ENCODE measurements at regions not wholly inside any gene's neighbourhood (a gene's known extent, or its start where the extent isn't known, plus 50 kb on each side); places are given as distances from the start of the nearest gene placed in this dataset.
"Not testable (repeated sequence)": the region's sequence is repeated elsewhere in the genome, so short reads cannot be mapped to it uniquely, and the experiment has no call there.

DNA sequence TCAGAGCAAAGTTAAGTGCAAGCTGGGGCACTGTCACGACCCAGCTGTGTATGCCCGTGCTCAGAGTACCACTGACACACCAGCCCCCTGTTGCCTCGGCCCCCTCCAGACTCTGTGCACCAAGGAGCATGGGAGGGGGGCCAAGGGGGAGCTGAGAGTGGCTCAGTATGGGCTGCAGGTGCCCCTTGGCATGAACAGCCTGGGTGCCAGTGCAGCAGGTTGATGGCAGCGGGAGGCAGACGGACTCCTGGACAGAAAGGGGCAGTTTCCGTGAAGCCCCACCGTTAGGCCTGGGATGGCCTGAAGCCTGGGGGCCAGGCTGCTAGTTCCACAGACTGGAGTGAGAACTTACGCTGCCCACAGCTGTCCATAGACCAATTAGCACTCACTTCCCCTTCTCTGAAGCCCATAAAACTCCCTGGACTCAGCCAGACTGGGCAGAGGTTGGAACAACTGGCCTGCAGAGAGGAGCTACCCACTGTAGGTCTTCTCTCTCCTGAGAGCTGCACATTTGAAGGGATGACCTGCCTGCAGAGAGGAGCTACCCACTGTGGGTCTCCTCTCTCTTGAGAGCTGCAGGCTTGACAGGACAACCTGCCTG lies 182.8 kb downstream of the DEPDC1B start:
- no peak for DNase-seq

DNA sequence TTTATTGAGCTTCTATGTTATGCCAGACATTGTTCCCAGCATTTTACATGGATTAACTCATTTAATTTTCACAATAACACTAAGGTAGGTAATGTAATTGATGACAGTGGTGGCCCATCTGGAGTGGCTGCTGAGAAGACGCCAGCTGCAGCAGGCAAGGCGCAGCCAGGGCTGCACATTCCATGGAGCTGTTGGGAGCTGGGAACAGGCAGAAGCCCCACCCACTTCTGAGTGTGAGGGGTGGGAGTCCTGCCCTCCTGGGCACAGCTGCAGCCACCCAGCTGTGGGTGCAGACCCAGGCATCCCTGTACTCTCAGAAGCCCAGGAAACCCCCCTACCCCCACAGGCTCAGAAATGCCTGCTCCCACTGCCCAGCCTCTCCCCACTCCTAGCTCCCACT lies 183.3 kb downstream of the DEPDC1B start:
- no peak for DNase-seq

DNA sequence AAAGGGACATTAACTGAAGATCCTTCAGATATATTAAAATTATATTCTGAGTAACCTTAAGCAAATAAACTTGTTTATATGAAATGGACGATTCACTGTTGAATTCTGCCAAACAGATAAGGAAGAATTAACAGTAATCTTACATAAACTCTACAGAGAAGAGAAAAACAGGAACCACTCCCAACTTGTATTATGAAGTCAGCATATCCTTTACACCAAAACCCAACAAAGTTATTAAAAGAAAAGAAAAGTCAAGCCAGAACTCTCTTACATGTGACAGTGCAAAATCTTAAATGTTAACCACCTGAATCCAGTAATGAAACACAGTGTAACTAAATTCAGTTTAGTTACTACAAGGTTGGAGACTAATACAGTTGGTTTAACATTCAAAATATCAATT lies 185.8 kb downstream of the DEPDC1B start:
- no peak for DNase-seq

DNA sequence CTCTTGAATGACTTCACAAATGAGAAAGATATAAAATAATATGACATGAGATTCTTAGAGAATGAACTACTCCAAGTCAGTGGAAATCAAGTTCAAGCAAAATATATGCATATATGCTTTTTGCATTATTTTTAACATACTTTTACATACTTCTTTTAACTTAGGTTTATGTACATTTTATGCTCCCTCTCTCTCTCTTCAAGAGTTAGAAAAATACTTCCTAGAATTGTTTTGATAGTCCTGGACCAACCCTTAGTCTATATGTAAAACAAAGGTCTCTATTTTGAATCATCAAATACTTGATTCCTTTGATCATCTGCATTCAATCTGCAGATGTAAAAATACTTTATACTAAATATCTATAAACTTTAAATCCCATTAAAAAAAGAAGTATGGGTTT lies 187.8 kb downstream of the DEPDC1B start:
- DNase-seq, result no peak

DNA sequence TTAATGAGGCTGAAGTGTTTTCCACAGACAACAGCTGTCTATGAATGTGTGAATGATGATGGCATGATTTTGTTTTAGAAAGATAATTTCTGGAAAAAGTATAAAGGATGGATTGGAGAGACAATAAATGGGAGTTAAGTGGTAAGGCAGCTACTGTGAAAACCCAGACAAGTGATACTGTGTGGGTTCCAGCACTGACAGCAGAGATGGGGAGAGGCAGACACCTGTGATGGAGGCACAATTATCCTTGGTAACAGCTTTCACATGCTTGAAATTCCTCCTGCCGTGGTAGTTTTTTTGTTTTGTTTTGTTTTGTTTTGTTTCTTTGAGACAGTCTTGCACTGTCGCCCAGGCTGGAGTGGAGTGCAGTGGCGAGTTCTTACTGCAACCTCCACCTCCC lies 189.3 kb downstream of the DEPDC1B start:
- DNase-seq, result no peak

DNA sequence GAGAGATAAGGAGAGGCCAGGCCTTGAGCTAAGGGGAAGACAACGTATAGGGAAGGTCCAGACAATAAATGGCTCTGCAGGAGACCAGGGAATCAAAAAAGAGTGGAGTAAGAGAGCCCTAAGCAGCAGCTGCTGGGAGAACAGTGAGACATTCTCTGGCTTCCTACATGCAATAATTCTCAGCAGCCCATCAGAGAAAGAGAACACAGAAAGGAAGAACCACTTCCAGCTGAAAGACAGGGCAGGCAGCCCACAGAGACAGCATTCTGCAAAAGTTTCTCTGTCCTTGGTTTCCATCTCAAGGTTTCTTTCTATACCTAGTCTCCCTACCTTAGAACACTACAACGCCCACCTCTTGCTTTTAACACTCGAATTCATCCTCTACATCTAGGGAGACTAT lies 189.9 kb downstream of the DEPDC1B start:
- no peak for DNase-seq

DNA sequence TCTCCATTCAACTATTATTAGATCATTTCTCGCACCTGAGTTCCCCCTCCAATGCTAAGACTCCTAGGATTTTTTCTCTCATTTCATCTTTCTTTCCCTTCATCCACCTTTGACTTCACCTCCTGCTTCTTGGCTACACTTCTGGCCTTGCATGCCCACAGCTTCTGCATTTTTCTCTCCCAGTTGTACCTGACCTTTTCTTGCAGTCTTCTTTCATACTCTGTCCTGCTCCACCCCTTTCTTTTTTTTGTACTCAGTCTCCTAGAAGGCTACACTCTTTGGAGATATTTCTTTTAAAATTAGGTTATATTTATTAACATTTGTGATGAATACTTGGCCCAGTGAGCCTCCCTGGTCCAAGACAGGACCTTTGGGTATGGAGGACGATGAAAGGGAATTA lies 190.4 kb downstream of the DEPDC1B start:
- DNase-seq, result no peak

DNA sequence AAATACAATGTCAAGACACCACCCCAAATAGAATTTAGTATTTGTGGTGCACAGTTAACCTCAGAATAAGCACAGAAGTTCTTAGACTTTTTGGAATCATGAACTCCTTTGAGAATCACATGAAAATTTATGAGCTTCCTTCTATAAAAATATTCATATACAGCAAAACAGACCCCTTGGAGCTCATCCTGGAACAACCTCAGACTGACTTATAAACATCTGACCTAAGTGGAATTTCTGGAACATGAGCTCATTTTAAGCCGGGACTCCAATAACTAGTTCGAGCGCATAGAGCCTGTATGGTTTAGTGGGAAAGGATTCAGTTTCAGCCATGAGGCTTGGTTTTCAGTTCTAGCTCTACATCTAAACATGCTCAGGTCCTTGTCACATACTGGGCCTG lies 192.3 kb downstream of the DEPDC1B start:
- no peak for DNase-seq

DNA sequence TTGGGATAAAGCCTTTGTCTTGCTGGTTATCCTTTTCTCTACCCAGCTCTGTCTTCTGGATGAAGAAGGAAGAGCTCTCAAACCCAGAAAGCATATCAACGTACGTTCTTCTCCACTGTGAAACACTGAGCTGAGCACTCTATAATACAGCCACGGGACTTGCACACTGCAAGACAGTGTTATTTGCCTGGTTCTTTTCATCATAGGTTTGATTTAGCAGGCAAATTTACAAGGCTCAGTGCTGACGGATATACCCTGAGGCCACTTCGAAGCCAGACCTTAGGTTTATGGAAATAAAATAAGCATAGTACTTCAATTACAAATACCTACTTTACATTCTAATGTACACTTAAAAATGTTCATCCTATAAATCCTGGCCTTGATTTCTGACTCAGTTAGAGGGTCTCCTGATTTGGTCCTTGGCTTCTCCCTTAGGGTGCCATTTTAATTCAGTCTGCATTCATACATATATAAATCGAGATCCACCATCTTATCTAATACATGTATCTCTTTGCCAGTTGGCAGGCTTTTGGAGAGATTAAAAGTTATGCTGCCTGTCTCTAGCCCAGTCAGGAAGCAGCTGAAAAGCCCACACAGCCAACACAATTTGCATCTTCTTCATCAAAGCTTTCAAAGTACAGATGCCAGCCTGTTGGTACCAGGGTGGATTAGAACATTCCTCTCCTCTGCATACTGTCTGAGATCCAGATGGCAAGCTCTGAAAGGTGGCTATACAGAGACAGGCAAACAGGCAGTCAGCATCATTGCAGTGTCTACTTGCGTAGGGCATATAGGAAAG lies 194.4 kb downstream of the DEPDC1B start:
- DNase-seq, result no peak

DNA sequence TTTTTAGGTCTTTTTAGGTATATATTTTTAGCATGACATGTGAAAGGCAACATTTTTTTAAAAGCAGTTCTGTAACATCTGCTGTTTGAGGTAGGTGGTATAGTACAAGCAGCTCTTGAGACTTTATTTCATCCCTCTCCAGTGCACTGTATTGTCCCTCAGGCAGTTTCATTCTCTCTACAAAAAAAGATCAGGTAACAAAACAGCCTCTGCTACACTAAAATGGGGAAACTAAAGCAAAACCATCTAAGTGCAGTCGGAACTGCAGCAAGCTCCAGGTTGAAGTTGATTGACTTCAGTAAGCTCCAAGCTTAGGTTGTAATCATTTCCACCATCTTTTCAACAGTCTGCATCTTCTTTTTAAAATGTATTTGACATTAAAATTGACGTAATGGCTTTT lies 195.6 kb downstream of the DEPDC1B start:
- no peak for DNase-seq

DNA sequence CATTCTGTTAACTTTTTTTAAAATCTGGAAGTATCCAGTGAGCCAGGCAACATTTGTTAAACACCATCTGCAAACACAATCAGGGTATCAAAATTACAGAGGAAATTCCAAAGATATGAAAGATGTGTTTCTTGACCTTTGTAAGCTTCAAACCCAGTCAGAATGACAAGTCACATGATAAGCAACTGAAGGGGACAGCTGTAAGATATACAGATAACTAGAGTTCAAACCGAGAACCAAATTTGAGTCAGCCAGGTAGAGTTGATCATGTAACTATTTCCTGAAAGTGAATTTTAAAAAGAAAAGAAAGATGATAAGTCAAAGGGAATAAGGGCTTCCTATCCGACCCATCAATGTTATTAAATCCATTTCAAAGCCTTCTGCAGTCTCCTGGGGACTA lies 196.2 kb downstream of the DEPDC1B start:
- DNase-seq, result no peak

DNA sequence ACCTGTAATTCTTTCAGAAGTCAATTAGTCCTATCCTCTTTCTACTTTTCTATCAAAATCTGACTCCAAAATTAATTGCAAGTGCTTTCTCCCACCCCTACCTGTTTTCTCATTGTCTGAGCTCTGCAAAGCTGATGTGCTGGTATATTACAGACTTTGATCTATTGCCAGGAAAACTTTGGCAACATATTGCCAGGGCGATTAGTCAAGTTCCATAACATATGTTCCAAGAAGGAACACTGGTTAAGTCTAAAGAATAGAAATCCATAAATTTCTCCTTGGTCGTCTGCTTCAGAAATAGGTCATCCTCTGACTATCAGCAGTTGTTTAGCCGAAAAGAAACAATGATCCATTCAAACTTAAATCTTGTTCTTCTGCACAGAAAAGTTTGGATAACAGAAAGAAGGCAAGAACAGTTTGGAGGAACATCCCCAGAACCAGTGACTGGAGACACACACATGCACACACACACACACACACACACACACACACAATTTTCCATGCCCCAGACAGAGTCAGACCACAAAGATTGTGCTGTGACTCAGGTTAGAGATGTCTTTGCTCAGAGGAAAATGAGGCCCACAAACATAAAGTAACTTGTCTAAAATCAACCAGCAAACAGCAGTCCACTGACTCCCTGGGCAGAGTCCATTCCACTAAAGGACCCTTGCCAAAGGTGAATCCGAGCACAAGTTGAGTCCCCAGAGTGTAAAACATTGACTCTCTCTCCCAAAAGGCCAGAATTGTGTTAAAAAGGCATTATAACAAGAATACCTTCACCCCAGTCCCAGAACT lies 202.1 kb downstream of the DEPDC1B start:
- no peak for DNase-seq

DNA sequence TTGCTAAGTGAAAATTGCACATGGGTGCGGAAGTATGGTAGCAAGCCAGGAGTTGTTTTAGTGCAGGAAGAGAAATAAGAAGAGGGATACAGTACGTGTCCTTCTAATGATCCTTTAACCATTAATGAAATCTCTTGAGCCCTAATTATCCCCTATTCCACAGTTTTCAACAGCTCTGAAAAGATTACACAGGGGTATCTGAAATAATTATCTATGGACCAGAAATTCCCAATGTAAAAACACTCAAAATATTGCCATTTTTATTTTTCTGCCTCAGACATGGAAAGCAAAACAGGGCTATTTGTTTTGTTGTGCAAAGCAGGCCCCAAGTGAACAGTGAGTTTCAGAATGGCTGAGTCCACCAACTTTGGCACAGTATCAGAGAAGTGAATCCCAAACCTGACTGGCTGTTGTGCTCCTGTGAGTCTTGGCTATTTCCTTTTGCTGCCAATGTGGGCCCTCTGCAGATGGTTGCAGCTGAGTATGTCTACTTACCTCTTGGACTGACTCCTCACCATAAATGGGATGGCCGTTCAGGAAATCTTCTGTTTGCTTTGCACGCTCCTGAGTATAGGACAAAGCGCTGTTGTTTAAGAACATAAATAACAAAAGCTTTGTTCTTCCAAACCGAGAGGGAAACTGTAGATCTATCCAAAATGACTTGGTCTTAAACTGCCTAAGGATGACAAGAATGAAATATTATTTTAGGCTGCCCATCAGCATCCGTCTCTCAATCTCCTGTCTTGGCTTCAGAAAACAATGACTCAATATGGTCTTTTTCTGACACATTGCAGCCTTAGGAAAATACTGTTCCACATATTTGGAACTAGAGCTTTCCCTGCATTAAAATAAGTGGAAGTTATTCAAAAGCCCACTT lies 204.1 kb downstream of the DEPDC1B start:
- DNase-seq, result no peak

DNA sequence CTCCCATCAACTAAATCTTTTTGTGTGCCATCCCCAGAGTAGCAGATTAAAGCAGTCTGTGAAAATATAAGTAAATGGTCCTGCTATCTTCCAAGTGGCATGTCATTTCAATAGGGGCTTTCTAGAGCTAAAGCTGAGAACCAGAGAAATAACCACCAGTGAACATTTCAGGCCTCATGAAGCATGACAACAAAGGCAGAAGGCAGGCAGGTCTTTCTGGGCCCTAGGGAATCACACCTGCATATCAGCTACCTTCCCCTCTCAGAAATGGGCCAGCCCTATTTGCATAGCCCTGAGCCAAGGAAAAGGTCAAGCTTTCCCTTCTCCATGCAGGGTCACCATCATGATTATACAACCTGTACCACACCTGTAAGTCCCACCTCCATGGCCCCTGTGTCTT lies 205.3 kb downstream of the DEPDC1B start:
- no peak for DNase-seq

DNA sequence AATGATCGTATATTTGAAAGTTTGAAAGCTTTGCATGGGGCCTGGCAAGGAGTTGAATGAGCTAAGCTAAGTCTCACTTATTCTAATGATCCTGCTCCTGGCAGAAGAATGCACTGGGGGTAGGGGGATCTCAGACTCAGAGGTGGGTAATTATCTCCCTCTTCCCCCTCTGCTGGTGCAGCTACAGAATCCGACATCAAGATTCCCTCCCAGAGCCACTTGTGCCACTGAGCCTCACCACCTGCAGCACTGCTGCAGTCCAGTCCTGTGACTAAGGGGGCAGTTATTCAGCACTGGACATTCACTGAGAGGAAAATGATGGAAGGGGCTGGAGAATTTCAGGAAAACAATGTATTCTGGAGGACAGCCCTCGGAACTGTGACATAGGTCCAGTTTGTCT lies 205.8 kb downstream of the DEPDC1B start:
- no peak for DNase-seq

DNA sequence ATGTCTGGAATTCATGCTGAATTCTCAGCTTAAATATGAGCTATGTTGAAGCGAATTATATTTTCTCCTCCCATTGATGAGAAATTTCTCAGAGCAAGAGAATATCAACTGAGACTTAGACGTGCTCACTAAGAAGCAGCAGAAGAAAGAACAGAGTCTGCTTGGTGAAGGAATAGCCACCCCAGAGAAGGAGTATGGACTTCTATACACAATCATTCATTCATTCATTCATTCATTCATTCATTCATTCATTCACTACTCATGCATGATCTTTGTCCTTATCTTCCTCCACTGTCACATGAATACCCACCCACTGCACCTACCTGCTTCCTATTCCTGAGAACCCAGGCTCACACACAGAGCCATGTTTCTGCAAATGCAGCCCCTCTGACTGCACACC lies 206.6 kb downstream of the DEPDC1B start:
- DNase-seq, result no peak

DNA sequence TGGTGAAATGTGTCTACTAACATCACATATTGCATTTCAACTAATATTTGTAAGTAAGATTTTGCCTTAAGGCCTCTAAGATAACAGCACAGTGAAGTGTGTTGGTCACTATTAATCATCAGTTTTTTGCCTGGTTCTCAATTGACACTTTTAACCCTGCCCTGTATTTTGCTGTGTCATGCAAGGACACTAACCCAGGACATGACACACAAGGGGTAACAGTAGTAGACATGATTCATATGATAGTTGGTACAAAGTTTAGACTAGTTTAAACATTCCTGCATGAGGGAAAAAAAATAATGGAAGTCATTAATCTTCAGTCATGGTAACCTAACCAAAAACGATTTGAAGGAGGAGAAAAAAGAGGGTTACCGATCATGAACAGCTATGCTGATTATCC lies 207.0 kb downstream of the DEPDC1B start:
- no peak for DNase-seq

DNA sequence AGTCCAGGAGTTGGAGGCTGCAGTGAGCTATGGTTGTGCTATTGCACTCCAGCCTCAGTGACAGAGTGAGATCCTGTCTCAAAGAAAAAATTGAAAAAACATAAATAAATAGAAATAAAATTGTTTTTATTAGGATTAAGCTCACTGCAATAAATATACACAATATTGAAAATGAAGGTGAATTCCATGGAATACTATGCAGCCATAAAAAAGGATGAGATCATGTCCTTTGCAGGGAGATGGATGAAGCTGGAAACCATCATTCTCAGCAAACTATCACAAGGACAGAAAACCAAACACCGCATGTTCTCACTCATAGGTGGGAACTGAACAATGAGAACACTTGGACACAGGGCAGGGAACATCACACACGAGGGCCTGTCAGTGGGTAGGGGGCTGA lies 207.6 kb downstream of the DEPDC1B start:
- not testable (repeated sequence) for DNase-seq

DNA sequence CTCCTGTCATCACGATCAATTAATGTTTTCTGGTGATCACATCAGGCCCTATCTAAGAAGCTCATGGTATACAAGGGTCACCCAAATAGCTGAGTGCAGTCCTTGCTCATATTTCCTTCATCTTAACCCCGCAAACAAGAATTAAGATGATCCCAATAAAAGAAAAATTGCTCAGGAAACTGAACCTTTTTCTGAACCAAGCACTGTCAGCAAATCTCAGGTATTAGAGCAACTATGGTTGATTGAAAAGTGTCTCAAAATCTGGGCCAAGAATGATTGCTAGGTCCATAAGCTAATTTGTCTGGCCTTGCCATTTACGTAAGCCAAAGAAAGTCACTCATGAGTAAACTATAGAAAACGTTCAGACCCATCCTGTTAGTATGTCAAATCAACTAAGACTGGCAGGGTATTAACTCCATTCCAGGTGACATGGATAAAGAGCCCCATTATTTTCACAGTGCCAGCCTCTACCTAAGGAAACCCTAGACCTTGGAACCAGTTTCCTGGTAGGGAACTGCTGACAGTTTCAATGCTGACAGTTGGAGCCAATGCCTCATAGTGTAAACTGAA lies 209.3 kb downstream of the DEPDC1B start:
- DNase-seq, result no peak

DNA sequence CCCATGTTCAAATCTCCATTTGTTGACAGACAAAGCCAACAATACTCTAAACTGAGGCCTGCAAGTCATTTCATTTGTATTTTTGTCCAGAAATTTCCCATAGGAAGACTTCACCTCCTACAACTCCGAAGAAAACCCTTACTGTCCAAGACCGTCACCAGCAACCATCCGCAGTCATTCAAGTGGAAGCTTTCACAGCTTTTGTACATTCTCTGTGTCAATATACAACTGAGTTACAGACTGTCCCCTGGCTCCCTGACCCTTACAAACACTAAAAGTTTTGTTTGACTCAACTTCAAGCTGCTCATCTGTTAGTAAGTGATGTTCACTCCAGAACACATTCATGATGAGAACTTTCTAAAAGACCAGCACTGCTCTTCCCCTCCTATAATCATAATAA lies 210.1 kb downstream of the DEPDC1B start:
- DNase-seq, result no peak

DNA sequence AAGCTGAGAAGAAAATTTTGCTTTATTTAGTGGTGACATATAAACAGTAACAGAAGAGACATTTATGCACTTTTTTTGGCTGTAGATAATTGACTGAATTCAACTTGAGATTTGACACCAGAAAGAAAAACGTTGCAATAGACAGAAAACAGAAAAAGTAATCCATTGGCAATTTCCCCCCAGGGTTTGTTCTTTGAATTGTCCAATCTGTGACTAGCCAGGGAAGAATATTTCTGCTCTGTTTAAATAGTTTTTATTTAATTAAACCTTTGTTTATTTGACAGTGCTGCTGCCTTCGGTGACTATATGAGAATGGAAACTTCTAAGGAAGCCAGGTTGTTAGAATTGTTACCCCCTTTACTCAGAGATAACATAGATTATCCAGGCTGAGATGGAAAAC lies 210.6 kb downstream of the DEPDC1B start:
- DNase-seq, result no peak

DNA sequence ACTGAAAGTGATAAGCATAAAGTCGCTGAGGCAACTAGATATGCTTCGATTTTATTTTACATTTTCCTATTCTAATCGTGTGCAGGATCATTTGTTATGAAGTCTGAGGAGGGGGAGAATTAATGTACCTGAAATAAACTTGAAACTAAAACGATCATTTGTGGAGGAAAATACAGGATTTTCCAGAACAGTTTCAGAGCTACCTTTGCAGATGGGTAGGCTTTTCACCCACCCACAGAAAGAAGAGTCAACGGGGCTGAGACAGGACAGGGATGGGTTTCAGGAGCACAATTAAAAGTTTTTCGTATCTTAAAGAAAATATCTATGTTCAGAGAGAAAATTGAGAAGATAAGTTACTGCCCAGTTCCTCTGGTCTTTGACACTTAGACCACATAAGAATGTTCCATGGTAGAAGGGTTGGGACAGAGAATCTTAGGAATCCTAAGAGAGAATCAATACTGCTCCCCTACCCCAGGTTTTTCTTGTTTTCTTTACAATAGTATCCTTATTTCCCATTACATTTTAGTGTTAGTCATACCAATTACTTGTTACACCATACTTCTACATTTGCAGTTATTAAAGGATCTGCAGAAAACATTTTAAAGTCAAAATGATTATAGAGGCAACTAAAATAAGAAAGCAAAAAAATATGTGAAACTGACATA lies 211.4 kb downstream of the DEPDC1B start:
- DNase-seq, result no peak

All from NCI-H1694 treated with DMSO at 0.1 percent for 48 hours (cell line).